Ovary (tissue), 7 donors: ENCODE measurements at regions not wholly inside any gene's neighbourhood (a gene's known extent, or its start where the extent isn't known, plus 50 kb on each side); places are given as distances from the start of the nearest gene placed in this dataset.

Experiments
- DNase-seq, 5 donors: peaks; one replicate each; pipeline ENCODE4 v3.0.0-alpha.2; 2019 to 2020
- H3K27ac ChIP-seq, 2 donors: fragments of 200-600 bp; one replicate each; pipeline versions ENCODE4 v1.5.1 to v1.8.0; 2019 to 2022
- H3K27me3 ChIP-seq: fragments of 200-600 bp; one replicate; pipeline ENCODE4 v1.8.0; 2022
- H3K36me3 ChIP-seq: fragments of 200-600 bp; sonication (generic); one replicate; pipeline ENCODE4 v1.5.1; 2019
- H3K4me1 ChIP-seq: one replicate; pipeline ENCODE4 v1.8.1; 2013; ENCODE audit warnings: mild to moderate bottlenecking, moderate library complexity; ENCODE audit not compliant: insufficient read depth
- H3K4me3 ChIP-seq: fragments of 200-600 bp; sonication (generic); one replicate; pipeline ENCODE4 v1.5.1; 2017
- H3K9me3 ChIP-seq, 2 donors: fragments of 200-600 bp in 1 of 2; sonication (generic) in 1 of 2; one replicate each; pipeline versions ENCODE4 v1.5.1 to v1.8.1; 2013 to 2019; ENCODE audit warnings: mild to moderate bottlenecking in 1 of 2, moderate library complexity in 1 of 2
- CTCF ChIP-seq, 3 donors: fragments of 450-650 bp in 2 of 3; fragments of 200-600 bp in 1 of 3; IDR thresholded peaks; one replicate each; pipeline versions ENCODE4 v1.5.1 to v1.8.0; 2016 to 2022; ENCODE audit warnings: antibody characterized with exemption in 3 of 3, mild to moderate bottlenecking in 1 of 3
- EP300 ChIP-seq: sonication (generic); formaldehyde crosslinking; IDR thresholded peaks from one replicate; pipeline ENCODE4 v1.6.1; 2017; ENCODE audit warnings: antibody characterized with exemption
- POLR2A ChIP-seq: fragments of 450-650 bp; IDR thresholded peaks from one replicate; pipeline ENCODE4 v1.6.1; 2017; ENCODE audit warnings: antibody characterized with exemption, mild to moderate bottlenecking, moderate library complexity
- WGBS, 3 donors: extraction: QIAGEN DNeasy Blood & Tissue Kit in 1 of 3; methylation state at CpG; one replicate each; pipeline versions ENCODE4 v1.1.5 to v1.1.7; 2013 to 2017; 5-methylcytosine and 5-hydroxymethylcytosine counted together
- intact Hi-C, 4 donors: fragments of 100-400 bp; cut with DNase I; formaldehyde crosslinking; loops; one replicate each; pipeline versions ENCODE4 v1.11.0 to v1.15.1; 2022 to 2023
- donor health status: DM: no; HTN: no; CAD: no; lungs with moderate emphysema.
- donor health status: DM: no; HTN: no; CAD: no.
- donor health status: Bipolar disorder and iron deficiency.
- donor health status: DM: no; HTN: no; CAD: no.
- donor health status: DM: yes; HTN: yes; CAD: no.

- Histone ChIP-seq H3K4me1 (no peaks in the 10 kb centered on the region), H3K27ac (no peak overlapping the region), H3K4me3 (no peak overlapping the region), H3K36me3 (no peaks in the 10 kb centered on the region), H3K27me3 (no peaks in the 10 kb centered on the region), H3K9me3 (no peaks in the 10 kb centered on the region)
- no peak for TF ChIP-seq CTCF (IDR thresholded peaks at IDR 0.05)
- no peak for TF ChIP-seq POLR2A
- TF ChIP-seq EP300: no peak
- intact Hi-C loops: no loop called here
- 92 to 93% (median 92%) methylated on average over 12 of the region's 12 CpGs for WGBS, 3 donors
- DNase-seq: no peak
Measured at GRCh38 chr2:7658486-7658885, 741.3 kb downstream of the RNF144A start.

GRCh38 chr2:7660816-7661215 lies 743.6 kb downstream of the RNF144A start:
- no peak overlapping the region for H3K4me3 ChIP-seq
- no peaks in the 10 kb centered on the region for H3K4me1 ChIP-seq
- 27 to 51% (median 44%) methylated on average over 2 of the region's 2 CpGs for WGBS, 3 donors
- no peak for TF ChIP-seq POLR2A
- no peak for TF ChIP-seq EP300
- no peak for TF ChIP-seq CTCF (IDR thresholded peaks at IDR 0.05)
- no peaks in the 10 kb centered on the region for H3K36me3 ChIP-seq
- no peak overlapping the region for H3K27ac ChIP-seq
- no peaks in the 10 kb centered on the region for H3K9me3 ChIP-seq
- intact Hi-C loops: no loop called here
- no peaks in the 10 kb centered on the region for H3K27me3 ChIP-seq
- DNase-seq: no peak

- Histone ChIP-seq H3K4me3 (no peak overlapping the region), H3K4me1 (no peaks in the 10 kb centered on the region), H3K27ac (no peak overlapping the region), H3K36me3 (no peaks in the 10 kb centered on the region), H3K9me3 (no peaks in the 10 kb centered on the region), H3K27me3 (no peaks in the 10 kb centered on the region)
- intact Hi-C loops: no loop called here
- no peak for DNase-seq
- no peak for TF ChIP-seq CTCF (IDR thresholded peaks at IDR 0.05)
- 54 to 56% (median 55%) methylated on average over 5 of the region's 5 CpGs for WGBS, 3 donors
Measured at GRCh38 chr2:7661502-7661901, 744.3 kb downstream of the RNF144A start.

- Histone ChIP-seq H3K27me3 (no peaks in the 10 kb centered on the region), H3K27ac (no peak overlapping the region), H3K36me3 (no peaks in the 10 kb centered on the region), H3K4me1 (no peaks in the 10 kb centered on the region), H3K9me3 (no peaks in the 10 kb centered on the region), H3K4me3 (no peak overlapping the region)
- WGBS, 3 donors: 96 to 98% (median 97%) methylated on average over 4 of the region's 4 CpGs
- no peak for DNase-seq
- no peak for TF ChIP-seq EP300
- TF ChIP-seq CTCF (IDR thresholded peaks at IDR 0.05): no peak
- TF ChIP-seq POLR2A: no peak
- intact Hi-C loops: no loop called here
Measured at GRCh38 chr2:7665880-7666279, 748.7 kb downstream of the RNF144A start.
